Erythroblast (primary cell): ENCODE measurements at regions not wholly inside any gene's neighbourhood (a gene's known extent, or its start where the extent isn't known, plus 50 kb on each side); places are given as distances from the start of the nearest gene placed in this dataset.
"Not testable (repeated sequence)": the region's sequence is repeated elsewhere in the genome, so short reads cannot be mapped to it uniquely, and the experiment has no call there.

Experiments
- DNase-seq, 2 experiments: peaks; one replicate each; lab custom pipeline; 2025; lab: John Stamatoyannopoulos, UW
- GATA1 ChIP-seq: IDR thresholded peaks from 2 replicates; pipeline ENCODE4 v1.6.1; 2011; ENCODE audit warnings: low read depth, mild to moderate bottlenecking, control low read depth, low read length, moderate library complexity
- POLR2A ChIP-seq: IDR thresholded peaks from 2 replicates; pipeline ENCODE4 v1.6.1; 2011; ENCODE audit warnings: mild to moderate bottlenecking, low read length

DNA sequence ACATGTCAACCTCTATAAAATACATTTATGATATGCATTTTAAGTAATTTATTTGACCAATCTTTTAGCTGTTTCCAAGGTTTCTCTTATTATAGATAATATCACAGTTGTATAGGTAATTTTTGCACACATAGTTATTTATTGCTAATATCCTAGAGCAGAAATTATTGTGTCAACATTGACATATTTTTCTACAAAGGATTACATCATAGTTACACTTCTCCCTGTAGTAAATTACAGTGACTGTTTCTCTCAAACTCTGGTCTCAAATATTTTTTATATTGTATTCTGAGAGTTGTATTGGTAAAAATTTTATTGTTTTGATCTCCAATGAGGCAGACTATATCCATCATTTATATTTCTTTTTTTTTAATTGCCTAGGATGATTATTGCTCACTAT, 714.4 kb upstream of the CDH6 start:
- no peak for DNase-seq
- TF ChIP-seq GATA1: no peak
- no peak for TF ChIP-seq POLR2A

- no peak for DNase-seq
- TF ChIP-seq GATA1 (no peak), POLR2A (no peak)
Observed at GRCh38 chr5:30475429-30475828, 718.1 kb upstream of the CDH6 start.

DNA sequence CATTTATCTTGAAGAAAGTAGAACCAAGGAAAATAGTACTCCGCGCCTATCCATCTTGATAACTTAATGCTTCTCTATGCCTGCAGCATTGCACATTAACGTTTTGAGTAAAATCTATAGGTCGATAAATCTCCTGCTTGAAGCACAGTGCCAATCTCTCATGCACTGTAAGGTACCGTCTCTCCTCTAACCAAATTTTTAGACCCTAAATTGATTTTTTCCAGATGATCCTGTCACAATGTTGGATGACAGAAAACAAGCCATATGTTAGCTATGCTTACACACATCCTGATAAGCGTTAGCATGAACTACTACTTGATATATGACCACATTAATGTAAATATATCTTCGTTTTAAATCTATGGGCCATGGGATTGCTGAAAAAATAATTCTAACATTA, 723.8 kb upstream of the CDH6 start:
- DNase-seq: no peak
- TF ChIP-seq GATA1 (no peak), POLR2A (no peak)

DNA sequence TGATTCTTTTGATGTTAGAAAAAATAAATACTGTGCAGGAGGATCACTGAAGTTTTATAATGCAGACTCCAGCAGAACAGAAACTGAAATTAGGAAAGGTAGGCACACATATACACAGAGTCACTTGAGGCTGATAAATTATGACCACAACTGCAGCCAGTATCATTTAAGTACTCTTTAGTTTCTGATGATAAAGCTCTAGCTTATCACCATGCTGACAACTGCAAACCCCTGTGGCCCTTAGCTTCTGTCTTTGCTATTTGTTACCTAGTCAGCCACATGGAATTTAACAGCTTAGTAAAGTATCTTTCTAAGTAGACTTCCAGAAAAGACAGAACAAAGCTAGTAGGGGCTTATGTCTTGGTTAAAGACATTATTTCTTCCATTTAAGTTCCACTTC, 734.8 kb upstream of the CDH6 start:
- DNase-seq: no peak
- TF ChIP-seq POLR2A: no peak
- TF ChIP-seq GATA1: no peak

- DNase-seq: not testable (repeated sequence)
Observed at GRCh38 chr5:30455484-30455883, 738.0 kb upstream of the CDH6 start.

DNA sequence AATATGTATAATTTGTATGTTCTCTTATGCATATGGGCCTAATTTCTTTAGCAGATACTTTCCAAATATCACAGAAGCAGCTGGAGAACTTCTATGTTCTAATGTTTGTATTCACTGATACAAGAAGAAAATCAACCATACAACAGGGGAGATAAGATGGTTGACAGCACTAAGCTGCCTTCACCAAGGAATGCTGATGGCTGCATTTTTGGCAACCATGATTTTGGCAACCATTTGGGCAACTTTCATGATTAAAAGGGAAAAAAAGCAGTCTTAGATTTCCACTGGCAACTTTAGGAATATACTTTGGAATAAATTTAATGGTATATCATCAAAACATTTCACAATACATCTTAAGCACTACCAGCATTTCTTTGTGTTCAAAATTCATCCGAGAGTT, 740.3 kb upstream of the CDH6 start:
- TF ChIP-seq POLR2A (no peak), GATA1 (no peak)
- DNase-seq: no peak

DNA sequence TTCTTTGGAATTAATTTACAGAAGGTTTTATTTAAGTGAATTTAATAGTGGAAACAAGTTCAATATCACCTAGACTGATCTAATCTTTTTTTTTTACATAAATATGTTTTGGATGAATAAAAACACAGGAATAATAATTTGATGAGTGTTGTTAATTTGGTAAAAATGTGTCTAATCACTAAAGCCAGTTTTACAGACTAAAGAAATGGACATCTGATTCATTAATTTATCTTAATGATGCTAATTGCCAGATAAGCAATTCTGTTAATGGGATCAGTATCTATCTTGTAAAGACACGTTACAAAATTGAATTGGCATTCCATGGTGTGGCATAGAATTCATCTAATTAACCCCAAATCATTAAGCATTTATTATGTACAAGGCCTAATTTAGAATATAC, 743.3 kb upstream of the CDH6 start:
- no peak for DNase-seq
- TF ChIP-seq GATA1 (no peak), POLR2A (no peak)

- no peak for DNase-seq
- TF ChIP-seq GATA1: no peak
- TF ChIP-seq POLR2A: no peak
Observed at GRCh38 chr5:30447431-30447830, 746.1 kb upstream of the CDH6 start.

- TF ChIP-seq GATA1 (no peak), POLR2A (no peak)
- DNase-seq: no peak
Observed at GRCh38 chr5:30446456-30446855, 747.0 kb upstream of the CDH6 start.

GRCh38 chr5:30438785-30439184, 754.7 kb upstream of the CDH6 start:
- no peak for TF ChIP-seq GATA1
- no peak for TF ChIP-seq POLR2A
- no peak for DNase-seq

- DNase-seq: no peak
- TF ChIP-seq GATA1: no peak
- TF ChIP-seq POLR2A: no peak
Observed at GRCh38 chr5:30436691-30437090, 756.8 kb upstream of the CDH6 start.

- DNase-seq: not testable (repeated sequence)
Observed at GRCh38 chr5:30428866-30429407, 764.5 kb upstream of the CDH6 start.

- no peak for DNase-seq
- TF ChIP-seq POLR2A (no peak), GATA1 (no peak)
Observed at GRCh38 chr5:30414078-30414477, 779.4 kb upstream of the CDH6 start.

- DNase-seq: no peak
- no peak for TF ChIP-seq POLR2A
- TF ChIP-seq GATA1: no peak
Observed at GRCh38 chr5:30413540-30413939, 779.9 kb upstream of the CDH6 start.

DNA sequence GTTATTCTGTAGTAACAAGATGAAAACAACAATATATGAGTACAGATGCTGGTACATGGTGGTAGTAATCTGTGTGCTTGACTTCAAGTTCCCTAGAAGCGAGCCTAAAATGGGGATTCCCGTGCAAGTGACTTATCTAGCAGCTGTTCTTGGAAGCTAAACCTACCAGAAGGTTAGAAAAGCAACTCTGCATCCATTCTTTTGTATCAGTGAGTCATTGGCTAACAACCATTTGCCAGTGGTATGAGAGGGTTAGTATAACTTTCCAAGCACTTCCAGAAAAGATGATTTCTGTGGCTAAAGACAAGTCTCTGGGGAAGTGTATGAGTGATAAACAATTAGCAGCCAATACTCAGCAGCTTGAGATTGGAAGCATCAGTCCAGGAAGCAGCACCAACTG, 787.7 kb upstream of the CDH6 start:
- TF ChIP-seq POLR2A: no peak
- TF ChIP-seq GATA1: no peak

GRCh38 chr5:30401479-30402058, 791.9 kb upstream of the CDH6 start:
- TF ChIP-seq POLR2A (no peak), GATA1 (no peak)
- peak; percentile 0 to 19 for DNase-seq

More for the DNA sequence above, 787.7 kb upstream of the CDH6 start:
- DNase-seq: no peak

- no peak for DNase-seq
- TF ChIP-seq GATA1: no peak
- no peak for TF ChIP-seq POLR2A
Observed at GRCh38 chr5:30398423-30398822, 795.1 kb upstream of the CDH6 start.
